HG03139 (cell line): ENCODE measurements at regions not wholly inside any gene's neighbourhood (a gene's known extent, or its start where the extent isn't known, plus 50 kb on each side); places are given as distances from the start of the nearest gene placed in this dataset.
"Not testable (repeated sequence)": the region's sequence is repeated elsewhere in the genome, so short reads cannot be mapped to it uniquely, and the experiment has no call there.

ENCODE experiments used
- ATAC-seq: cut with Tn5 transposase; IDR thresholded peaks from one replicate; pipeline ENCODE4 v1.9.1; 2021; ENCODE audit not compliant: unreplicated experiment

GRCh38 chr6:140269591-140270165 is 895.2 kb upstream of the CITED2 start:
- ATAC-seq = no peak

- no peak for ATAC-seq
Observed at GRCh38 chr6:140264431-140264830, 890.0 kb upstream of the CITED2 start.

GRCh38 chr6:140258302-140258701 is 883.9 kb upstream of the CITED2 start:
- not testable (repeated sequence) for ATAC-seq

GRCh38 chr6:140256248-140256647 is 881.8 kb upstream of the CITED2 start:
- no peak for ATAC-seq

GRCh38 chr6:140253096-140253495 is 878.6 kb upstream of the CITED2 start:
- no peak for ATAC-seq

DNA sequence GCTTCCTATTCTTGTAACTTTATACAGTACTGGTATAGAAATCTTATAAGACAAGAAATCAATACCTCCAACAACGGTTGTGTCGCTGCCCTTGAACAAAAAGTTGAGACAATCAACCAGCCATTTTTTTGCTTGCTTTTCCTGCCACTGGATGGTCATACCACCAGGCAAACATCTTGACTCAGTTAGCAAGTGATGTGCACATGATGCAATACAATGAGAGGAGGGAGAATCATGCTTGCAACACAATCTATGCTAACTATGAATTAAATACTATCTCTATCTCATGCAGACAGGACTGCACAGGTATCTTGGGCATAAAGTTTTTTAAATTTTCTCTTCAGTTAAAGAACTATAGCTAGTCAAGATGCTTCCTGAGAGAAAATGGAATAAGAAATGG is 877.7 kb upstream of the CITED2 start:
- ATAC-seq = no peak

- ATAC-seq = no peak
Observed at GRCh38 chr6:140245296-140246040, 871.0 kb upstream of the CITED2 start.

DNA sequence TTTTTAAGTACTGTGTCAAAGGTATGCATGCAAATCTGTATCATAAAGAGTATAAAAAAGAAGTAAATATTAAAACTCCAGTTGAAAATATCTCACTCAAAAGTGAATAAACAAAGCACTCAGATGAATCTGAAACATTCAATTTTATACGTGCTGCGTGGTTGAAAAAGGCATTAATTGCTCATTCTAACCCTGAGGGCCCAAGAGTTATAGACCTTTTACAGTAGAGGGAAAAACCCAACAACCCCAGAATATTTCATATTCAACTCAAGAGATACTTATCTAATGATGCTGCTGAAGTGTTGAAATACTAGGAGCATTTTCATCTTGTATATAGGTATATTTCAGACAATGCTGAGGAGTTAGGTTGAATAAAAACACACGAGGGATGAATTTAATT is 862.8 kb upstream of the CITED2 start:
- no peak for ATAC-seq

DNA sequence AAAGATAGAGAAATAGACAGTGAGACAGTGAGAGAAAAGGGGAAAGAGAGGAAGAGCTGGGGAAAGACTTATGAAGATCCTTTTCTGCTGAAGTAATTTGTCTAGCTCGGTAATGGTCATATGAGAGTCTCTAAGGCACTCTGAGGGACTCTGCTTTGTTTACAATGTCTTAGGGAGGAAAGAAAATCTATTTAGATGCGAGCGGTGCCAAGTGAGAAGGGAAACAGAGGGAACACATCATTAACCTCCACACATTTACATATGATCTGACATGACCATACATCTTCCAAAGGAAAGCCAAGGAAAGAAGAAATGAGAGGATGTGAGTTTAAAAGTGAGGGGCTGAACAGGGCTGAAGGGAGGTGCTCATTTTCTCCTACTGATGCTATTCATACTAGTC is 862.3 kb upstream of the CITED2 start:
- ATAC-seq = no peak

DNA sequence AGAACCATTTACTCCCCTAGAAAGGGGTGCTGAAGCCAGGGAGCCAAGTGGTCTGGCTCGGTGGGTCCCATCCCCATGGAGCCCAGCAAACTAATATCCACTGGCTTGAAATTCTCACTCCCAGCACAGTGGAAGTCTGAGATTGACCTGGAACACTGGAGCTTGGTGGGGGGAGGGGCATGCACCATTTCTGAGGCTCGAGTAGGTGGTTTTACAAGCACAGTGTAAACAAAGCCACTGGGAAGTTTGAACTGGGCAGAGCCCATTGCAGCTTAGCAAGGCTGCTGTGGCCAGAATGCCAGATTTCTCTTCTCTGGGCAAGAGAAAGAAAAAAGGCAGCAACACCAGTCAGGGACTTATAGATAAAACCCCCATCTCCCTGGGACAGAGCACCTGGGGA is 855.8 kb upstream of the CITED2 start:
- no peak for ATAC-seq

DNA sequence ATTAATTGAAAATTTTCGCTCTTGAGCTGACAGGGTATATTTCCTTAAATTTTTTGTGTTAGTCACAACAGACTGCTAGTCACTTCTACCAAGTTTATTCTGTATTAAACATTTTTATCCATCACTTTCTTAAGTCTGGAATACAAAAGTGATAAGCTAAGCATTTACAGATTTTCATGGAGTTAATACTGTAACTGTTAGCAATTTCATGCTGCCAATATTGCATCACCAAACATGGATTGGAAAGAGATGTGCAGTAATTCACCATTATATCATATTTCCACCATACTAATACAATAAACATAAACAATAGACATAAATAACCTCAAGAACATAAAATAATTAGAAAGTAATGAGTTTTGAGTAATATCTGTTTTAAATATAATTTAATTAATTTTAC is 854.0 kb upstream of the CITED2 start:
- no peak for ATAC-seq

DNA sequence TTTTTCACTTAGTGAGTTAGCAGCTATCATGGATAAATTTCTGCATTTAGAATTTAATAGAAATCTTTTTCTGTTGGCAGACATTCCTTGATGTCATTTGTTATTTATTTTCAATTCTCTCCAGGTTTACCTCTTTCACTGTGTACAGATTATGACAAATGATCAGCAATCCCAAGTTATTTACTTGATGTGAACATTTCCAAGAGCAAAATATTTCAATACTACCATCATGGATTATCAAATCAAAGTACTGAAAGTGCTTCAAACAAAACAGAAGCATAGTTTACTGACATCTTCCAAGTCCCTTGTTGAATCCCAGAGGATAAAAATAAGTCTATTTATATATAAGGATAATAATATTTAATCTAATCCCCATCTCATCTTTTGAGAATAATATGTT is 852.2 kb upstream of the CITED2 start:
- no peak for ATAC-seq

DNA sequence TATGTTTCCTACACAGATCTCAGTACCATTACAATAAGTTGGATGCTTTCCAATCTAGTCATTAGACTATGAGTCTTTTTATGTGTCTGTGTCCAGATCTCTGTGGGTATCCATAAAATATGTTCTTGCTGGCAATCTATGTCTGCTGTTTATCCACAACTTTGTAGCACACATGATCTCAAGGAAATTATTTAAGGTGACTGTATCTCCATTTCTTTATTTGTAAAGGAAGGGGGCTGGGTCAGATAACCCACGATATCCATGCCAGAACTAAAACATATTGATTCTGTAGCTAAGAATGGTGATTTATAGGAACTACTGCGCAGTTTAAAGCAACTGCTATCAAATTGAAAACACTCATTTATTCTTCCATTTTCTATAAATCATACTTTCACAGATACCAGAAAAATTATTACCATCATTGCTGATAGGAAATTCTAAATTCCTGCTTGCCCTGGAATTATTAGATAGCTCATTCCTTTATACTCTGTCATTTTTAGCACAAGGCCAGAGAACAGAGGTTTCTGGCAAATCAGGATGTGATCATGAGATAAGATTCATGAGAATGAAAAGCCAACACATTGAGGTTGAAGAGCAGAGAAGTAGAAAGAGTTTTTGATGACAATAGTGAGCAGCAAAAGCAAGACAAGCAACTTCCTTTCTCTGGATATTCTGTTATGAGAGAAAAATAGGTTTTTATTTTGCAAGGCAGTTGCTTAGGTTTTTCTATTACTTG is 851.4 kb upstream of the CITED2 start:
- ATAC-seq = no peak

DNA sequence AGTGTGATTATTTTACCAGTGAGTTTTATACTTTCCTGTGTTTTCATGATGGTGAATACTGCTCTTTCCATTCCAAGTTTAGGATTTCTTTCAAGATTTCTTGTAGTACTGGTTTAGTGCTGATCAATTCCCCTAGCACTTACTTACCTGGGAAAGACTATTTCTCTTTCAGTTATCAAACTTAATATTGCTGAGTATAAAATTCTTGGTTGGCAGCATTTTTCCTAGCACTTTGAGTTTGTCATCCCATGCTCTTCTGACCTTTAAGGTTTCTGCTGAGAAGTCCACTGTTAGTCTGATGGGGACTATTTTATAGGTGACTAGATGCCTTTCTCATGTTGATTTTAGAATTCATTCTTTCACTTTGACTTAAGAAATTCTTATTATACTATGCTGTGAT is 842.8 kb upstream of the CITED2 start:
- ATAC-seq = no peak

DNA sequence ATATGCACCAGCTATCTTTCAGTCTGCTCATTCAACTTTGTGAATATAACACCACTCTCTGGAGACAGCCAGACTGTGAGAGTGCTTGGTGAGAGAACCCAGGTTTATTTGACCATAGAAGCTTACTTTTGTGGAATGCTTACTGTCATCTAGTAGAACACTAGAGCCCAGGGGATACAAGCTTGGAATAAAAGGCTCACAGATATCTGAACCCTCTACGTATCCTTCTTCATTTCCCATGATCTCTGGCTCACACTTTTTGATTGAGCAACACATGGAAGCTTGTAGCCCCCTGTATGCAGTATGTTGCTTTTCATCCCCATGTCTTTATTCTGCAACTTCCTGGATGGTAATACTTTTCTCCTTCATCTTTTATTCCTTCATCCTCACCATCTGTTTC is 835.3 kb upstream of the CITED2 start:
- ATAC-seq = no peak

DNA sequence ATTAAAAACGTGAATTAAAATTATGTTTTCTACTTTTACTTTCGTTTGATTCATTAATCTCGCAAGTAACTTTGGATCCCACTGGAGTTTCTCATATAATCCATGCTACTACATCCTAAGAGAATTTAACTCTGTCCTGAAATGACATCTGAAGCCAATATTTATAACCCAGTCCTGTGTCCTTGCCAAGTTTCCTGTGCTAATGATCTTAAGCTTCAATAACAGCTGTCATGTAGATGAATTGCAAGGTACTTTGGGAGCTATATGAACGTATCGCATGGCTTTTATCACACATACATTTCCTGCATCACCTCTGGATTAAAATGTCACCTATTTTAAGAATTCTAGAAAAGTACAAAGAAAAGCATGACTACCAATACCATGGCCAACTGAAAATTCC is 833.8 kb upstream of the CITED2 start:
- no peak for ATAC-seq

GRCh38 chr6:140205795-140206593 is 831.5 kb upstream of the CITED2 start:
- ATAC-seq = no peak

- no peak for ATAC-seq
Observed at GRCh38 chr6:140204154-140204553, 829.7 kb upstream of the CITED2 start.

DNA sequence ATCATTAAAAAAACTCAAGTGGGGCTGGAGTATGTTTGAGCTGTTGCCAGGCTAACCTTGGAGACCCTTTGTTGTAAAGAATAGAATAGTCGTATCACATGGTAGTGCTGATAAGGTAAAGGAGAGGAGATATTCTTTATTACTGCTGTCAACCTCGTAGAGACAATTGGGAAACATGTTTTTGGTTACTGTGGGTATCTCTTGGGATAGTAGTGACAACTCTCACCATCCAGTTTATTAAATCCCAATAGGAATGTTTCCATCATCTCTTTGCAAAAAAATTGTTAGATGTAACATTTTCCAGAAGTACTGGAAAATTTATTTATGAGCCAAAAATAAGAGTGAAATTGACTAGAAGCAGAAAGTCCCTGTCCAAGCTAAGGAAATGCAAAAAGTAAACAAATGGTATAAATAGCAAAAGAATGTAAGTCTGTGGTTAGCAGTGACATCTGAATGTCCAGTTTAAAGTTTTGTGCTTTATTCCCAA is 829.3 kb upstream of the CITED2 start:
- ATAC-seq = no peak

DNA sequence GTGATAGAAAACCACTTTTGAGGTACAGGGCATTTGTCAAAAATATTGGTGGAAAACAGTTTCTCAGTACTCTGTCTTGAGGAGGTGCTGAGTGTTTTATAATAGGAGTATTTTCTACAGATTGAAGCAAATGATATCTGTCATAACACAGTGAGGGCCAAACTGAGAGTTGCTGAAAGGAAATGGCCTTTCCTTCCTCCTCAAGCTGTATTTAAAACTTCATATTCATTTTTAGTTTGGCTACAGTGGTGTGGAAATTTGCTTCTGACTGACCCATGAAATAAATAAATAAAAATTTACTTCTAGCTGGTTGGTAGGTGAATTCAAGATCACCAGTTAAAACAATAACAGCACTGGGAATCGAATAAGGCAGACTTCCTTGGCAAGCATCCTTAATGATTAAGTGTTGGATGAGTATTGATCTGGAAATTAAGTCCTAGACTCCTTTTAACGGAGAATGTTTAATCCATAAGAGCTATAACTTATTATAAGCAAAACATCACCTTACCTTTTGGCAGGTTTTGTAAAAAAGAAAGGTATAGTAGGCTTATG is 828.6 kb upstream of the CITED2 start:
- no peak for ATAC-seq
